Activated CD8-positive, alpha-beta memory T cell treated with anti-CD3 and anti-CD28 coated beads, Interleukin-2, amount 10 ng/mL, durations not matched to agents 7 days and 5 days (primary cell): ENCODE measurements at regions not wholly inside any gene's neighbourhood (a gene's known extent, or its start where the extent isn't known, plus 50 kb on each side); places are given as distances from the start of the nearest gene placed in this dataset.

Source experiments
- ATAC-seq: fragments of 150-1000 bp; cut with Tn5 transposase; one replicate; pipeline ENCODE4 v1.10.0; 2021; ENCODE audit warnings: moderate library complexity
- CTCF ChIA-PET: fragments of 350-600 bp; sonication (Branson Sonifier 250); formaldehyde crosslinking; loops from one replicate; lab custom pipeline; 2021; ENCODE audit warnings: antibody characterized with exemption; lab: Charles Lee
- DNase-seq: peaks from one replicate; pipeline ENCODE4 v3.0.0-alpha.2; 2020
- H3K27ac Mint-ChIP-seq: one replicate; pipeline ENCODE4 v1.8.0; 2021; ENCODE audit warnings: mild to moderate bottlenecking, mixed read lengths
- H3K27me3 Mint-ChIP-seq: one replicate; pipeline ENCODE4 v1.8.0; 2021; ENCODE audit warnings: mixed read lengths
- H3K36me3 Mint-ChIP-seq: one replicate; pipeline ENCODE4 v1.8.0; 2021; ENCODE audit warnings: mild to moderate bottlenecking, mixed read lengths
- H3K4me1 Mint-ChIP-seq: one replicate; pipeline ENCODE4 v1.8.0; 2021; ENCODE audit warnings: mixed read lengths
- H3K4me3 Mint-ChIP-seq: one replicate; pipeline ENCODE4 v1.8.0; 2021; ENCODE audit warnings: mild to moderate bottlenecking, moderate library complexity, mixed read lengths
- H3K9me3 Mint-ChIP-seq: one replicate; pipeline ENCODE4 v1.8.0; 2022; ENCODE audit warnings: low read depth, mixed read lengths

DNA sequence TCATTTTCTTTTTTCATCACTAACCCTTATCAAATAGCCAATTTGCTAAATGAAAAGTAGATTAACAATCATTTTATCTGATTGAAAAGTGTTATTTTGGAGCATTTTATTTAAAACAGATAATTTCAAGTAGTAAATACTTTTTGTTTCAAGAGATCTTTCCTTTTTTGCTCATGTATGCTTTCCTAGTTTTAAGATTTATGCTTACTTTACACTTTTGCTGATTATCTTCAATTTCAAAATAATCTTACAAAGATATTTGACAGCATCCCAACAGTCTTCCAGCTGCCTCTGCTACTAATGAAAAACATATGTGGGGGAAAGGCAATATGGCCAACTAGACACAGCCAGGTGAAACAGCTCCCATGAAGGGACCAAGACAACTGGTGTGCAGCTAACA is 1027.3 kb upstream of the CDH9 start:
- Mint-ChIP-seq H3K4me1 (no peaks in the 10 kb centered on the region), H3K27me3 (no peaks in the 10 kb centered on the region), H3K27ac (no peak overlapping the region), H3K4me3 (no peak overlapping the region), H3K9me3 (peaks cover 4% of the 10 kb centered on the region), H3K36me3 (no peaks in the 10 kb centered on the region)
- no peak for DNase-seq
- CTCF ChIA-PET, result no interaction called here
- ATAC-seq, result no peak

DNA sequence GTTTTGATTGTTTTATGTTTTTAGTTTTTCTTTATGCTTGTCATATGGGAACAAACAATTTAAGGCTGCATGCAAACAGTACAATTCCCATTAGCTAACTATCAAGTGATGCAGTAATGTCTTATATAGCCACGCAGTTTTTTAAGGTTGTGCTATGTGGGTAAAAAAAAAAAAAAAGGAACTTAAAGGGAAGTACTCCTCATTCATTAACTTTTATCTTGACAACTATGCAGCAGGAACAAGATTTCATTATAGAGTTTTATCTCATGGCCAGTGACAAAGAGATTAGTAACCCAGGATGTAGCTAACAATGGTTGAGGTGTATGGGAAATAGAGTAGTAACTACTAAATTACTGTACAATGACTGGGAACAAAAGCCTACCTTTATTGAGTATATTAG is 1008.2 kb upstream of the CDH9 start:
- H3K9me3 Mint-ChIP-seq, result peaks cover 4% of the 10 kb centered on the region
- H3K27ac Mint-ChIP-seq, result no peak overlapping the region
- no peaks in the 10 kb centered on the region for H3K36me3 Mint-ChIP-seq
- DNase-seq (no peak), ATAC-seq (no peak)
- H3K4me3 Mint-ChIP-seq, result no peak overlapping the region
- no peaks in the 10 kb centered on the region for H3K4me1 Mint-ChIP-seq
- no peaks in the 10 kb centered on the region for H3K27me3 Mint-ChIP-seq
- CTCF ChIA-PET, result no interaction called here

DNA sequence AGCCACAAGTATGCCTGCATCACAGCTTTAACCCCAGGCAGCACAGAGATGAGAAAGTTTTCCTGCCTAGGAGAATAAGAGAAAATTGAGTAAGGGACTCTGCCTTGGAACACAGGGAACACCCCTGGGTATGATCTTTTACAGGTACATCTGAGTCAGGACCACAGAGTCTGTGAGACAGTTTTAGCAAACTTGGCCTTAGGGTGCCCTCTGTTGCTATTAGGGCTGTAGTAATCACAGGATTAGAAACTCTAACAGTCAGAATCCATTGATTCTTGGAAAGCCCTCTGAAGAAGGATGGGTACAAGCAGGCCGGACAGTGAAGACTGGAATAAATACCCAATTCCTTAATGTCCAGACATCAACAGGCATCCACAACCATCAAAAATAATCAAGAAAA is 989.5 kb upstream of the CDH9 start:
- CTCF ChIA-PET, result no interaction called here
- Mint-ChIP-seq H3K27ac (no peak overlapping the region), H3K9me3 (peaks cover 21% of the 10 kb centered on the region), H3K36me3 (no peaks in the 10 kb centered on the region), H3K4me1 (no peaks in the 10 kb centered on the region), H3K4me3 (no peak overlapping the region), H3K27me3 (no peaks in the 10 kb centered on the region)
- ATAC-seq (no peak), DNase-seq (no peak)

DNA sequence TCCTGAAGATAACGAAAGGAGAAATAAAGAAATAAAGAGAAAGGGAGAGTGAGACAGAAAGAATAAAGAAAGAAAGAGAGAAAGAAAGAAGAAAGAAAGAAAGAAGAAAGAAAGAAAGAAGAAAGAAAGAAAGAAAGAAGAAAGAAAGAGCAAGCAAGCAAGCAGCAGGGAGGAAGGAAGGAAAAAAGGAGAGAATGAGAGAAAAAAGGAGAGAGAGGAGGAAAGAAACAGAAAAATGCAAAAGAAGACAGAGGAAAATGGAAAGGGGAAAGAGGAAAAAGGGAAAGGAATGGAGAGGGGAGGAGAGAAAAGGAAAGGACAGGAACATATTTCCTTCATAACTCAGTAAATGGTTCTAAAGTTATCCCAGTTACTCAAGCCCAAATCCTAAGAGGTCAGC is 978.8 kb upstream of the CDH9 start:
- ATAC-seq (no peak), DNase-seq (no peak)
- CTCF ChIA-PET, result no interaction called here
- Mint-ChIP-seq H3K27me3 (no peaks in the 10 kb centered on the region), H3K36me3 (no peaks in the 10 kb centered on the region), H3K4me1 (no peaks in the 10 kb centered on the region), H3K27ac (no peak overlapping the region), H3K9me3 (peaks cover 21% of the 10 kb centered on the region), H3K4me3 (no peak overlapping the region)

DNA sequence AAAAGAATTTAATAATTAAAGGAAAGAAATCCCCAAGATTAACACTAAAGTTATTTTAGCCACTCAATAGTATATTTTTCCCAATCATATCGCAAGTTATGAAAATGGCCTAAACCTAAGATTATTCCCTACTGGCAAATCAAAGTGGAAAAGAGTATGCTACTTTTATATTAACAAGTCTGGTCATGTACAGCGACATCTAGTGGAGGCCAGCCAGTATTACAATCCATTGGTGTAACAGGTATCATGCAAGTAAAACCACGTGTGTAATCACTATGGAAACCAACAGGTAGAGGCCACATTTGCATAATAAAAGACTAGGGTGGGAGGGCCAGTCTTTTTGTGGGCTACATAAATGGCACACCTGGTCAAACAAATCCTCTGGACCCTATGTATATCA is 976.4 kb upstream of the CDH9 start:
- CTCF ChIA-PET, result no interaction called here
- H3K4me3 Mint-ChIP-seq, result no peak overlapping the region
- DNase-seq (no peak), ATAC-seq (no peak)
- no peak overlapping the region for H3K27ac Mint-ChIP-seq
- no peaks in the 10 kb centered on the region for H3K27me3 Mint-ChIP-seq
- peaks cover 26% of the 10 kb centered on the region for H3K9me3 Mint-ChIP-seq
- H3K4me1 Mint-ChIP-seq, result no peaks in the 10 kb centered on the region
- H3K36me3 Mint-ChIP-seq, result no peaks in the 10 kb centered on the region

DNA sequence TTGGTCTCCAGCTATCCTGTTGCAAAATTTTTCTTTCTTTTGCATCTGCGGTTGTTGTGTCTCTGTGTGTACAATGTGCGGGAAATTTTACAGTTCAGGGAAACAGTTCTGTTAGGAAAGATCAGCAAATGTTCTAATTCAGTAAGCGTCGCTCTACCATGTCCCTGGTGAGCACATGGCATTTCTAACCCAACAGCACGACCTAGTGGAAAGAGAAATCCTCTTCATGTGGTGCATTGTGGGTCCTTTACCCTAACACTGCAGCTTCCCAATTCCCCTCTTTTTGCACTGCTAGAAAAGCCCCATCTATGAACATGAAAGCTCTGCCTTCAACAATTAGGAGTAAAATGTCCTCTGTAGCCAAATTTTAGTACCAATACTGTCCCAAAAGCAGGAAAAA is 974.2 kb upstream of the CDH9 start:
- Mint-ChIP-seq H3K4me1 (no peaks in the 10 kb centered on the region), H3K4me3 (no peak overlapping the region), H3K27ac (no peak overlapping the region), H3K27me3 (no peaks in the 10 kb centered on the region), H3K36me3 (no peaks in the 10 kb centered on the region), H3K9me3 (peaks cover 22% of the 10 kb centered on the region)
- no peak for ATAC-seq
- DNase-seq, result no peak
- CTCF ChIA-PET, result no interaction called here

DNA sequence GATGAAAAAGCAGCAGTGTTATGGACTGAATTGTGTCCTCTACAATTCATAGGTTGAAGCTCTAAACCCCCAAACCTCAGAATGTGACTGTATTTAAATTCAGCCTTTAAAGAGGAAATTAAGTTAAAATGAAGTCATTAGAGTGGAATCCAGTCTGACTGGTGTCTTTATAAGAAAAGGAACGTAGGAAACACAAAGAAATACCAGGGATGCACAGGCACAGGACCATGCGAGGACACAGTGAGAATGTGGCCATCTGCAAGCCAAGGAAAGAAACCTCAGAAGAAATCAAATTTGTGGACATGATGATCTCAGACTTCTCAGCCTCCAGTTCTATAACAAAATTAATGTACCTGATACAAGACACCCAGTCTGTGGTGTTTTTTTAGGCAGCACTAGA is 971.2 kb upstream of the CDH9 start:
- Mint-ChIP-seq H3K27ac (no peak overlapping the region), H3K27me3 (no peaks in the 10 kb centered on the region), H3K9me3 (peaks cover 28% of the 10 kb centered on the region), H3K36me3 (no peaks in the 10 kb centered on the region), H3K4me1 (no peaks in the 10 kb centered on the region), H3K4me3 (no peak overlapping the region)
- no peak for DNase-seq
- CTCF ChIA-PET, result no interaction called here
- ATAC-seq, result no peak

DNA sequence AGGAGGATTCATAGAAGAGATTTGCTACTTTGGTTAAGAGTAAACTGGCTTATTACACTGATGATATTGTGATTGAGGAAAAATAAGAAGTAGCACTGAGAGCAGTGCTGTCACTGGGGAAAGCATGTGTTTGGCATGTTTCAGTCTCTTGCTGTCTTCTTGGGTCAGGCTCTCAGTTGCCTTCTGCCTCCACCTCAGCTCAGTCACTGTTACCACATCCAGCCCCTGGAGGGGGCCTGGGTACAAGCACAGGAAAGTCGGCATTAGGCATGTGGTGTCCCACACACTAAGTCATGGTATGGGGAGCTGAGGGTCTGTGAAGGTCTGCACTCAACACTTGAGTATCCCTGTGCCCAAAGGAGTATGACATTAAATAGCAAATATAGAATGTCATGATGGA is 958.3 kb upstream of the CDH9 start:
- ATAC-seq (no peak), DNase-seq (no peak)
- Mint-ChIP-seq H3K27me3 (no peaks in the 10 kb centered on the region), H3K4me3 (no peak overlapping the region), H3K9me3 (peaks cover 16% of the 10 kb centered on the region), H3K4me1 (no peaks in the 10 kb centered on the region), H3K27ac (no peak overlapping the region), H3K36me3 (no peaks in the 10 kb centered on the region)
- CTCF ChIA-PET, result no interaction called here

DNA sequence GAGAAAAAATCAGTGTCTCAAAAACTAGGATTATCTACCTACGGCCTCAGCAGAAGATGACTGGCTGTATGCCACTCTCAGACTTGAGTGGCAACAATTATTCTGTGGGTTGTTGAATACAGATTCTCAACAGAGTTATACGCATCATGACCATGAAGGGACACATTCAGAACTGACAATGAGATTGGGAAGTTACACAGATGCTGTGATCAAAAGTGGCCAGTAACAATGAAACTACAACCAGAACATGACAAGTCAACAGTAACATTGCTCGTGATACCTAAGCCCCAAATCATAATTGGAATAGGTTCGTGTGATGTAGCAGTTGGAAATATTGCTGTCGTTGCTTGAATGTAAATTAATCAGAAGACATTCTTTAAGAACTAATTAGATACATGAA is 957.5 kb upstream of the CDH9 start:
- Mint-ChIP-seq H3K36me3 (no peaks in the 10 kb centered on the region), H3K27ac (no peak overlapping the region), H3K27me3 (no peaks in the 10 kb centered on the region), H3K4me3 (no peak overlapping the region), H3K4me1 (no peaks in the 10 kb centered on the region), H3K9me3 (peaks cover 16% of the 10 kb centered on the region)
- CTCF ChIA-PET, result no interaction called here
- ATAC-seq, result no peak
- no peak for DNase-seq

DNA sequence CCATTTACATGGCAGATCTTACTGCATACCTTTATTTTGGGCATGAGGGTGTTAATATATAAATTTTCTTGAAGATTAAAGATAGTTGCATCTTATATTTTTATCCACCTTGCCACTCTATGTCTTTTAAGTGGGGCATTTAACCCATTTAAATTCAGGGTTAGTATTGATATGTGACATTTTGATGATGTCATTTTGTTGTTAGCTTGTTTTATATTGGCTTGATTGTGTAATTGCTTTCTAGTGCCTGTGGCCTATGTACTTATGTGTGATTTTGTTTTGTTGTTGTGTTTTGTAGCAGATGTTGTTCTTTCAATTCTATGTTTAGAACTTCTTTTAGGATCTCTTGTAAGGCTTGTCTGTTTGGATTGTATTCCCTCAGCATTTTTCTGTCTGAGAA is 939.9 kb upstream of the CDH9 start:
- Mint-ChIP-seq H3K9me3 (peaks cover 14% of the 10 kb centered on the region), H3K36me3 (no peaks in the 10 kb centered on the region), H3K4me1 (no peaks in the 10 kb centered on the region), H3K27ac (no peak overlapping the region), H3K4me3 (no peak overlapping the region), H3K27me3 (no peaks in the 10 kb centered on the region)
- ATAC-seq (no peak), DNase-seq (no peak)
- CTCF ChIA-PET, result no interaction called here

DNA sequence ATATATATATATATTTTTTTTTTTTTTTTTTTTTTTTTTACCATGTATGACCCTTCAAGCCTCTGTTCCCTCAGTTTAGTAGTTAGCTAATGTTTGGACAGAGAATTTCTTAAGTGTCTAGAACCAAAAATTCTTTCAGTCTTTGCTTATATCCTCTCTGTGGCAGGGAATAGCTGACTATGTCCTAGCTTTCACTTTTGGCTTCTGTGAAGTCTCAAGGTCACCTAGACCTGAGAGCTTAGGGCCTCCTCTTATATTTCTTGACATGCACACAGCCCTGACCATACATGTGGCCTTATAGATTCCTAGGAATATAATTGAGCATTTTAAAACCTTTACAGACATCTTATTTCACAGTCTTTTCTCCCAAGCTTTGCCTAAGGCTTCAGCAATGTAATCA is 930.8 kb upstream of the CDH9 start:
- peaks cover 9% of the 10 kb centered on the region for H3K9me3 Mint-ChIP-seq
- H3K4me3 Mint-ChIP-seq, result no peak overlapping the region
- H3K27me3 Mint-ChIP-seq, result no peaks in the 10 kb centered on the region
- no peak for ATAC-seq
- CTCF ChIA-PET, result no interaction called here
- DNase-seq, result no peak
- no peak overlapping the region for H3K27ac Mint-ChIP-seq
- no peaks in the 10 kb centered on the region for H3K36me3 Mint-ChIP-seq
- H3K4me1 Mint-ChIP-seq, result no peaks in the 10 kb centered on the region

DNA sequence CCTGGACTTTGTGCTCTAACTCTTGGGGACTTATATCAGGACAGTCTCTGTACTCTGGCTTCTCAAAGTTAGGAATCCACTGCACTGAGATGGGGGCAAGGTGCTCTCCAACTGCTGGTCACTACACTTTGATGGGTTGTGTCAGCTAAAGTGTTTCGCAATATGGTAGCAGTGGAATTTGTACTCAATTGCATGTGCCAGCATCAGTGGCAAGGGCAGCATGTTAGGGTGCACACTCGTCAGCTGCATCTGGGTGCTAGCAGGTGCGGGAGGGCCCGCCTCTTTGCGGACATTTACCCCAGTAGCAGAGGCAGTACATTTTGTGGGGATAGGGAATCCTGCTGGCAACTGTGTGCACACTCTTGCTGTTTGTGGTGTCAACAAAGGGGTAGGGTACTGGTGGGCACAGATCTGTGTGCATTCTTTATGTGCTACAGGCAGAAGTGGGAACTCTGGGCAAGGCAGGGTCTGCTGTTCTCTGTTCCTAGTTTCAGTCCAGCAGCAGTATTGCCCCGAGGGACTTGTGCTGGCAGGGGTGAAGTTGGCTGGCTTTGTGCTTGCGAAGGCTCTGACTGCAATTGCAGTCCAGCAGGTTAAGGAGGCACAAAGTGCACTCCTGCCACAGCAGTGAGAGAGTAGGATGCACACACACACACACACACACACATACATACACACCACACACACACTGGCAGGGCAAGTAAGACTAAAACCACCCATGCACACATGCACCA is 924.8 kb upstream of the CDH9 start:
- Mint-ChIP-seq H3K4me3 (no peak overlapping the region), H3K9me3 (peaks cover 33% of the 10 kb centered on the region), H3K27me3 (no peaks in the 10 kb centered on the region), H3K36me3 (no peaks in the 10 kb centered on the region), H3K27ac (no peak overlapping the region), H3K4me1 (no peaks in the 10 kb centered on the region)
- ATAC-seq (no peak), DNase-seq (no peak)
- CTCF ChIA-PET, result no interaction called here

DNA sequence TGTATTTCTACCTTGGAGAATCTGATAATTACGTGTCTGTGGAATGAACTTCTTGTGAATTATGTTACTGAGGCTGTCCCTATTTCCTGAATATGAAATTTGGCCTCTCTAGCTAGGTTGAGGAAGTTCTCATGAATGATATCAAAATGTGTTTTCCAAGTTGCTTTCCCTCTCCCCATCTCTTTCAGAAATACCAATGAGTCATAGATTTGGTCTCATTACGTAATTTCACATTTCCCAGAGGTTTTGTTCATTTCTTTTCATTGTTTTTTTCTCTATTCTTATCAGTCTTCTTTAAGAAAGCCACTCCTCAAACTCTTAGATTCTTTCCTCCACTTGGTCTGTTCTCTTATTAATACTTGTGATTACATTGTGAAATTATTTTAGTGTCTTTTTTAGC is 923.8 kb upstream of the CDH9 start:
- no peaks in the 10 kb centered on the region for H3K27me3 Mint-ChIP-seq
- H3K9me3 Mint-ChIP-seq, result peaks cover 34% of the 10 kb centered on the region
- H3K4me1 Mint-ChIP-seq, result no peaks in the 10 kb centered on the region
- no peak overlapping the region for H3K27ac Mint-ChIP-seq
- H3K4me3 Mint-ChIP-seq, result no peak overlapping the region
- CTCF ChIA-PET, result no interaction called here
- no peaks in the 10 kb centered on the region for H3K36me3 Mint-ChIP-seq
- ATAC-seq (no peak), DNase-seq (no peak)

DNA sequence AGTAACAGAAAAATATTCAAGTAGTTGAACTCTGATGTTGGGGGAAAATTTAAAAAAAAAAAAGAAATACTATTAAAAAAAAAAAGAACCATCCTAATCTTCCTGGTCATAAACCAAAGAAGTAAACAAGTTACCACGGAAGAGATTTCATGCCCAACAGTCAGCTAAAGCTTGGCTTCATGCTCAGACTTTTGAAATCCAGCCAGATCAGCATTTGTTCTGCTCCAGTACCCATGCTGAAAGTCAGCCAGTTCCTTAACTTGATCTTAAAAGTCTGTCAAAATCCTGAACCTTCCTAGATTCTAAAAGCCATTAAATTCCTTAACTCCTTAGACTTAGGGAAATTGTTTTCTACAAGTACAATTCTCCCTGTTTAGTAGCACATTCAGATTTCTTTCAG is 908.7 kb upstream of the CDH9 start:
- H3K9me3 Mint-ChIP-seq, result peaks cover 6% of the 10 kb centered on the region
- no peak overlapping the region for H3K4me3 Mint-ChIP-seq
- DNase-seq (no peak), ATAC-seq (no peak)
- no peak overlapping the region for H3K27ac Mint-ChIP-seq
- no peaks in the 10 kb centered on the region for H3K27me3 Mint-ChIP-seq
- H3K36me3 Mint-ChIP-seq, result no peaks in the 10 kb centered on the region
- H3K4me1 Mint-ChIP-seq, result no peaks in the 10 kb centered on the region
- CTCF ChIA-PET, result no interaction called here

DNA sequence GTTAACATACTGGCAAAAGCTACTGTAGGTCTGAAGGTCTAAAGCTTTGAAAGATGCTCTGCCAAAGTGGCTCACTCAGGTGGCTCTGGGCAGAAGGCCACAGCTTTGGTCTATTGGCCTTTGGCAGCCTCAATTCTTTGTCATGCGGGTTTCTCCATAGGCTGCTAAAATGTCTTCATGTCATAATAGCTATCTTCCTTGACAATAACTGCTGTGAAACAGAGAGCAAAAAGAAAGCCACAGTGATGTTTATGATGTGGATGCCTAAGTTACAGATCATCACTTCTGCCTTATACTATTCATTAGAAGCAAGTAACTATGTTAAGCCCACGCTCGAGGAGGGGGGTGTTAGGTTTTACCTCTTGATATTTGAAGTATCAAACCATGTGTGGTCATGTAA is 906.1 kb upstream of the CDH9 start:
- H3K27me3 Mint-ChIP-seq, result no peaks in the 10 kb centered on the region

More for the DNA sequence above, 906.1 kb upstream of the CDH9 start:
- no peak for DNase-seq
- peaks cover 6% of the 10 kb centered on the region for H3K9me3 Mint-ChIP-seq
- CTCF ChIA-PET, result no interaction called here
- no peaks in the 10 kb centered on the region for H3K4me1 Mint-ChIP-seq
- H3K4me3 Mint-ChIP-seq, result no peak overlapping the region
- no peaks in the 10 kb centered on the region for H3K36me3 Mint-ChIP-seq
- H3K27ac Mint-ChIP-seq, result no peak overlapping the region
- ATAC-seq, result no peak
